Vagina (tissue), 2 donors: ENCODE measurements at regions not wholly inside any gene's neighbourhood (a gene's known extent, or its start where the extent isn't known, plus 50 kb on each side); places are given as distances from the start of the nearest gene placed in this dataset.

ENCODE experiments used
- POLR2A ChIP-seq, 2 donors: fragments of 450-650 bp; IDR thresholded peaks; one replicate each; pipeline ENCODE4 v1.6.1; 2017; ENCODE audit warnings: antibody characterized with exemption in 2 of 2, mild to moderate bottlenecking in 2 of 2, moderate library complexity in 2 of 2
- POLR2AphosphoS5 ChIP-seq, 2 donors: sonication (generic); formaldehyde crosslinking; IDR thresholded peaks; one replicate each; pipeline ENCODE4 v1.9.0; 2017; ENCODE audit warnings: antibody characterized with exemption in 2 of 2, mild to moderate bottlenecking in 2 of 2, low read depth in 1 of 2; ENCODE audit not compliant: insufficient read depth in 1 of 2
- TF ChIP-seq, protein P1 (sequence below), 3 experiments: fragments of 450-650 bp in 2 of 3; fragments of 200-600 bp in 1 of 3; sonication (generic) in 1 of 3; IDR thresholded peaks; one replicate each; pipeline ENCODE4 v1.5.1; 2017 to 2019; ENCODE audit warnings: antibody characterized with exemption in 3 of 3, mild to moderate bottlenecking in 2 of 3, moderate library complexity in 2 of 3

- TF ChIP-seq, protein P1, sequence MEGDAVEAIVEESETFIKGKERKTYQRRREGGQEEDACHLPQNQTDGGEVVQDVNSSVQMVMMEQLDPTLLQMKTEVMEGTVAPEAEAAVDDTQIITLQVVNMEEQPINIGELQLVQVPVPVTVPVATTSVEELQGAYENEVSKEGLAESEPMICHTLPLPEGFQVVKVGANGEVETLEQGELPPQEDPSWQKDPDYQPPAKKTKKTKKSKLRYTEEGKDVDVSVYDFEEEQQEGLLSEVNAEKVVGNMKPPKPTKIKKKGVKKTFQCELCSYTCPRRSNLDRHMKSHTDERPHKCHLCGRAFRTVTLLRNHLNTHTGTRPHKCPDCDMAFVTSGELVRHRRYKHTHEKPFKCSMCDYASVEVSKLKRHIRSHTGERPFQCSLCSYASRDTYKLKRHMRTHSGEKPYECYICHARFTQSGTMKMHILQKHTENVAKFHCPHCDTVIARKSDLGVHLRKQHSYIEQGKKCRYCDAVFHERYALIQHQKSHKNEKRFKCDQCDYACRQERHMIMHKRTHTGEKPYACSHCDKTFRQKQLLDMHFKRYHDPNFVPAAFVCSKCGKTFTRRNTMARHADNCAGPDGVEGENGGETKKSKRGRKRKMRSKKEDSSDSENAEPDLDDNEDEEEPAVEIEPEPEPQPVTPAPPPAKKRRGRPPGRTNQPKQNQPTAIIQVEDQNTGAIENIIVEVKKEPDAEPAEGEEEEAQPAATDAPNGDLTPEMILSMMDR (IDR thresholded peaks at IDR 0.05): no peak
- no peak for TF ChIP-seq POLR2AphosphoS5 (IDR thresholded peaks at IDR 0.05; ENCODE audit: insufficient read depth in 1 of 2, low read depth in 1 of 2)
- no peak for TF ChIP-seq POLR2A (IDR thresholded peaks at IDR 0.05)
Measured at GRCh38 chr4:35723973-35724372, 520.3 kb downstream of the ARAP2 start.
